ENCODE measurements at regions not wholly inside any gene's neighbourhood (a gene's known extent, or its start where the extent isn't known, plus 50 kb on each side); places are given as distances from the start of the nearest gene placed in this dataset.

DNA sequence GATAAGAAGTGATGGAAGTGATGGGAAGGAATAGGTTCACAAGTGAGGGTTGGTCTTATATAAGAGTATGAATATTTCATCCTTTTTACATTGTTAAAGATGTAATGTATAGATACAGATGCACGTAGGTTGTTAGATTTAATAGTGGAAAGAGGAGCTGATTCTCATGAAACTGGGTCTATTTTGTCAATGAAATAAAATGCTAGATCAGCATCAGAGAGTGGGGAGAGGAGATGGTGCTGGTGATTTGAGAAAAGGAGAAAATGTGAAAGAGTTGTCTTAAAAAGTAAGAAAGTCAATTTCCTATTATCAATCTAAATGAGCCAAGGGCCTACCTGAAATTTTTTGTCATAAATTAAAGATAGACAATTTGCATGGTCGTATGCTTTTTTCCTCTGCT lies 82.8 kb upstream of the FYN start:
- intact Hi-C loops (cut with micrococcal nuclease) = no loop called here
- DNase-seq = no peak

DNA sequence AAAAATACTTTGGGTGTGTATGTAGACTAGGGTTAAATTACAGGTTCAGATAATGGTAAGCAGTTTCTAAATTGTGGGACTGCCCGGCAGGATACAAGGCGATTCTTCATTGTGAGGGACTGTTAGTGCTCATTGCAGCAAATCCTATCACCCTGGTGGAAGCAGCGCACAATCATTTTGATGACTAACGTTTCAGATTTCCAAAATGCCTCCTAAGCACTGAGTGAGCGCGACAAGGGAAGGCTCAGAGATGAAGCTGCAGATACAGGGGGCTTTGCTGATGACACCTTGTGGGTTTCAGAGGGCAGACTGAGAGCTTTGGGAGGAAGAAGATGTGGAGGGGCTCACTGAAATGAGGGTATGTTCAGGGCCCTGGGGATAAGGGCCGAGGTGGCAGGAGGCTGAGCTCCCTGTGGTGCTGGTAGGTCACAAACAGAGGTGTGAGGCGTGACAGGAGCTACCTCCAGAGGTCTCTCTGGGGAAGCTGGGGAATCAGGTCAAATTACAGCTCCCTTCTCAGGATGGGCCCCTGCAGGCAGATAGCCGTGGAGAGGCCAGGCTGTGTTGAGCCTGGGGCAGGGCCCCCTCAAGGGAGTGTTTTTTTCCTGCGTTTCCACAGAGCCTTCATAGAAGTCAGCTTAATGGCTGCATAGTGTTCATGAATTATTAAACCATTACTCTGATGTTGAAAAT lies 84.5 kb upstream of the FYN start:
- ATAC-seq = no peak
- intact Hi-C loops (cut with micrococcal nuclease) = no loop called here
- no peak for DNase-seq

More for the DNA sequence above, 82.8 kb upstream of the FYN start:
- ATAC-seq = no peak

DNA sequence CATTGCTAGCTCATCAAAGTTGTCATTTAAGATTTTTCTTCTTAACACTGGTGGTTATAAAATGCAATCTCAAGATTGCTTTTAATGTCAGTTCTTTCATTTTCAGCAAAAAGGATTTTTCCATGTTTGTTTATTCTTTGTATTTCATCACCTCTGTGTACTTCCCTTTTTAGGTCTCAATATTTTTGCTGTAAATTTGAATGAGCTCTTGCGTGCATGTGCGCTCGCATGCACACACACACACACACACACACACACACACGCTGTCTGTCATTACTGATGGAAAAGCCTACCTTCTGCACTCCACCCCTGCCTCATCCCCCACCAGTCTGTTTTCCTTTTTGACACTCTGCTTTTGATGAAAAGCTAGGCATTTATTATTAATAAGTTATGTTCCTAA lies 85.3 kb upstream of the FYN start:
- no peak for ATAC-seq
- intact Hi-C loops (cut with micrococcal nuclease) = no loop called here
- no peak for DNase-seq

DNA sequence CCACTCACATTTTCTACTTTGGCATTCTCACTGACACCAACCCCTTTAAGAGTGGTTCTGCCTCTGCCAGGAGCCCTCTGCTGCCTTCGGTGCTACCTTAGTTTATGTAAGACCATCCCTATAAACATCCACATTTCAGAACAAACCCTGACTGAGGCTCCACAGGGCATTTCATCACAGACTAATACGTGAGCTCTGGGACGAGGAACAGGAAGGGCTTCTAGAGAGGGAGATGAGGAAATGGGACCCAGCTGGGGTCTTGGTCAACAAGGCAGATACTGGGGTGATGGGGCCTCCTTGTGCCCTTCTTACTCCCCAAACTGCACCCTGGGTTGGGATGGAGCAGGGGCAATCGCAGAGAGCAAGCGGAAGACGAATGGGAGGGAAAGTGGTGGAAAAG lies 86.5 kb upstream of the FYN start:
- DNase-seq (no peak), ATAC-seq (no peak)
- intact Hi-C loops (cut with micrococcal nuclease) = no loop called here

DNA sequence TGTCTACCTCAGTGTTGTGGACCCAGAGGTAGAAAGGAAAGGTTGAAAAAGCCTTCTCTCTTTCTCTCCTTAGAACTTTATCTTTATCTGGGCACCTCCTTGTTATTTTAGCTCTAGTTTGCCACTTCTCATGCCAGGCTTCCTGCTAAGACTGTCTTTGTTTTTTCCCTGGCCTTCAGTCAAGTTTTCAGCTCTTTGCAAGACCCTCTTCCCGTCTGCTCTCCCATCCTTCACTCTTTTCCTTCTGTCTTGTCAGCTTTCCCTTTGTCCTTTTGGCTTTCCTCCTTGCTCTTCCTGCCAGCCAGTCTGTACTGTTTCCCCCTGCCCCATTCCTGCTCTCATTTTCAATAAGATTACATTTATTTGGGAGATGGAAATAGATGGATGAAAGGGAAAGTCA lies 86.8 kb upstream of the CCN6 start:
- ATAC-seq (no peak), DNase-seq (no peak)
- intact Hi-C loops (cut with micrococcal nuclease) = no loop called here

DNA sequence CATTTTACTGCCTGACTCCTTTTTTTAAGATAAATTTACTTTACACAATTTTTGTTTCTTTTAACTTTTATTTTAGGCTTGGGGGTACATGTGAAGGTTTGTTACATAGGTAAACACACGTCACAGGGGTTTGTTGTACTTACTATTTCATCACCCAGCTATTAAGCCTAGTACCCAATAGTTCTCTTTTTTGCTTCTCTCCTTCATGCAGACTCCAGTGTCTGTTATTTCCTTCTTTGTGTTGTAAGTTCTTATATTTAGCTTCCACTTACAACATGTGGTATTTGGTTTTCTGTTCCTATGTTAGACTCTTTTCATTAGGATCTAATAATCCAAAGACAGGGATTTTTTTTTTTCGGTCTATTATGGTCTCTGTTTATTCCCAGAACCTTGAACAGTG lies 83.5 kb upstream of the CCN6 start:
- intact Hi-C loops (cut with micrococcal nuclease) = no loop called here
- DNase-seq = no peak
- no peak for ATAC-seq

DNA sequence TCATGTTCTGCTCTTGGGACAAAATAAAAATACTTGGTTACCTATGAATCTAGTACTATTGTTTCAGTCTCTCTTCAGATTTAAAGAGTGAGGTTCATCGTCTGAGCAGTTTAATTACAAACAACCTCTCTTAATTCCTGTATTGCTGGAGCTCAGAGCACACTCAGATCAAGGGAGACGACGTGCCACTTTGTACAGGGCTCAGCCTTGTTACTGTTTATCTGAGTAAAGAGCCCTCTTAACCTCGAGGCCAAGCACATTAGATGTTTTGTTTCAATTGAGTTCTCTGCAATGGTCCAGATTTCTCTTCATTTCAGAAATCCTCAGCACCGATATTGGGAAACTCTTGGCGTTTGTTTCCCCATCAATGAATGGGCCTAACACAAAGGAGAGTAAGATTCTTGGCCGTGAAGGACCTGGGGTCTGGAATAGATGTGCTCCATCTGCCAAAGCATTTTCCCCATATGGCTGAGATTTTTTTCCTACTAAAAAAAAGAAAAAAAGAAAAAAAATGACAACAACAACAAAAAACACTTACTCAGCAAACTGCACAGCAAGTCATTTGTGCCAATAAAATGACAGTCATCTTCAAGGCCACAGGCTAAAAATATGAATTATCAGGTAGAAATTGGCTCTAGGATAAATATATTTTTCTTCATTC lies 82.6 kb upstream of the CCN6 start:
- no peak for ATAC-seq
- intact Hi-C loops (cut with micrococcal nuclease) = no loop called here
- no peak for DNase-seq

DNA sequence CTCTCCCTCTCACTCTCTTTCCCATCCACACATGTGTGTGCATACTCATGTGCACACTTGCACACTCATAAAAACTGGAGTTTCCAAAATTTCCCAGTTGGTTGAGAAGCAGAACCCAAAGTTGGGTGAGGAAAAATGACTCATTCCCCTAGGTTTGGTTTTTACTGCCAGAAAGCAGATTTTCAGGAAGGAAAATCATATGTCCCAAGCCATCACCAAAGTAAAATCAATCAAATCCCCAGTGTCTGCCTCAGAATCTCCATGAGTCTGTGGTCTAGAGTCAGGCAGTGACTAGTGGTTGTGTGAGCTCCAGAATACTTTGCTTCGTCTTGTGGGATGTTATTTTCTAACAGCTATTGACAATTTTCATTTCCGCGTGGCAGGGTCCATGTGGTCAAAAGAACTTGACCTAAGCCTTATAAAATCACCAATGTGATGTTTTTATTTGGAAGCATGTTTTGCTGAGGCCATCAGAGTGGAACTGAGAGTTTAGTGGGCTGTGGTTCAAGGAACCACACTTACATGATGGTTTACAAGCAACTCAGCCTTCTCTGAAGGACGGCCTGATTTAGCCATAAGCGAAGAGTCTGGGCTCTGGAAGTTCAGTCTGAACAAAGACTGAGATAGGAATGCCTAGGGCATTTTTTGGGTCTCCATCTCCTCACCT lies 81.9 kb upstream of the CCN6 start:
- no peak for DNase-seq
- intact Hi-C loops (cut with micrococcal nuclease) = no loop called here
- no peak for ATAC-seq

DNA sequence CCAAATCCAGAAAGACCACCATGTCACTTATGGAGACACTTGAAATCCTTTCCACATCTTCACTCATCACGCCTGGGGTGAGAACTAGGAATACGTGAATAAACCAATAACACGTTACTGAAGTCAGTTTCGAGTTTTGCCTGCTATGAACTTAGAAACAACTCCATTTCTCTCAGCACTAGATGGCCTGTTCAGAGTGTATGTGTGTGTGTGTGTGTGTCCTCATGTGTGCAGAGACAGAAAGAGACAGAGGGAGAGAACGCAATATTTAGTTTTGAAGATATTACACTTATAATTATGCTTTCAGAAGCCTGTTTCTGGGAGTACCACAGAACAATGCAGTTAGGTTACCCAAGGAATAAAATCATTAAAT lies 81.2 kb upstream of the CCN6 start:
- peak; percentile 11 for ATAC-seq
- no peak for DNase-seq
- intact Hi-C loops (cut with micrococcal nuclease) = no loop called here

DNA sequence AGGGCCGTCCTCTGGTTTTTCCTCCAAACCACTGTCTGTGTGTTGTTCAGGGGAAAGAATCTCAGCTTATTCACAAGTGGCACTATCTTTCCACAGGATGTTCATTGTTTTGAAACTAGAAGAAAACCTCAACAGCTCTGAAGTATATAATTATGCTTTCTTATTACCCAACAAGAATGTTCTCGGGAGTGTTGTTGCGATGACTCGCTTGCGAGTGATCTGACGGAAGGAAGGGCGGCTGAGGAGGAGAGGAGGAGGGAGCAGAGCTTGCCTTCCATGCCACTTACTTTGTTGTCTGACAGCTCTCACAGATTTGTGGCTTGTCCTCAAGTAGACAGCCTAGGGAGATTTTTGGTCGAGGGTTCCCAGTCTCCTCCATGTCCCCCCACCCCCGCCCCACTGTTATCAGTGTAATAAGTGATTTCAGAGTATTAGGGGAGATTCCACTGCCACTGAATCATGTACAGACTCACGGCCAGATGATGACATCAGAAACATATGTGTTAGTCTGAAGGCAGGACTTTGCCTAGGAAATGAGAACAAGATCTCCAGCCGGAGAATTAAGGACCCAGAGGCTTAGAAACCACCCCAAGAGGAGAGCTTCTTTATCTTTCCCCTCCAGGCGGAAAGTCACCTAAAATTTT lies 80.7 kb upstream of the CCN6 start:
- ATAC-seq (peak; percentile 90), DNase-seq (peak; percentile 44)

DNA sequence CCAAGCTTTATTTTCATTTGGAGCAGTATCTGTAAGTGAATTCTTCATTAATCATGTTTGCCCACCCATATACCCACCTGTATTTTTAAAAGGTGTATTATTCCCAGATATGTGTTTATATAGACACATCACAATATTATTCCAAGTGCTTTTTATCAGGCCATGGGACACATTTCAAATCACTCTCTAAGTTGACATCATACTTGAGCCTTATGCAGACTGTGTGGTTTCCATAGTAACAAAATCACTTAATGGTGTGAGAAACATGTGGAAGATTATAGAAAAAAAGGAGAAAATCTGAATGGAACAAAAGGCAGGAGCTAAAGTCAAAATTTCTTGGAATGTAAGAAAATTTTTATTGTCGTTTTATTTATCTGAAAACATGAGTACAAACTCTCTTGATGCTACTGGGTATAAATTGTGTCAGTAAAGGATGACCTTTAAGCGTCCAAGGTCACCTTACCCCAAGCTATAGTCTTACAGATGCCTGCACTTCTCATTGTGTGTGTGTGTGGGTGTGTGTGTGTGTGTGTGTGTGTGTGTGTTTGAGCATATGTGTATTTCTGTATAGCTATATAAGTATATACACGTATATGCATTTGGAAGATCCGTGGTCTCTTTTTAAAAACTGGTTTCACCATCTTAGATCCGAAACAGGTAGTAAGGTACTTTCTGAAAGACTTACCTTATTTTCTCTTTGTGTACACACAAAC lies 79.8 kb upstream of the CCN6 start:
- DNase-seq (no peak), ATAC-seq (no peak)
- intact Hi-C loops (cut with micrococcal nuclease) = no loop called here

More for the DNA sequence above, 80.7 kb upstream of the CCN6 start:
- intact Hi-C loops (cut with micrococcal nuclease) = no loop called here

DNA sequence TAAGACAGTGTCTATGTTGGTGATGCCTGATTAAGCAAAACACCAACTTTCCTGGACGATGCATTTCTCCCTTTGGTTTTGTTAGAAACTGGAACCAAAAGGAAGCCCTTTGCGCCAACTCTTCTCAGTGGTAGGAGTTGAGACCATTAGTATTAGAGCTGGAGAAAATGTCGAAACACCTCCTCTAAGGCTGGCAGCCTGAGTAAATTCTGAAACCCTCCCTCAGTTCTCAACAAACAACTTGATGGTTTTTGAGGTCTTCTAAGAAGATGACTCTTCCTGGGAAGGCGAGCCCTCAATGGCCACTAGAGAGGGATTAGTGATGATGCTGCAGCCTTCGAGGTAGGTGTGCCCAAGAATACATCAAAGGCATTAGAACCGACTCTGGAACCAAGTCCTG lies 78.4 kb upstream of the CCN6 start:
- intact Hi-C loops (cut with micrococcal nuclease) = no loop called here
- ATAC-seq (no peak), DNase-seq (no peak)

DNA sequence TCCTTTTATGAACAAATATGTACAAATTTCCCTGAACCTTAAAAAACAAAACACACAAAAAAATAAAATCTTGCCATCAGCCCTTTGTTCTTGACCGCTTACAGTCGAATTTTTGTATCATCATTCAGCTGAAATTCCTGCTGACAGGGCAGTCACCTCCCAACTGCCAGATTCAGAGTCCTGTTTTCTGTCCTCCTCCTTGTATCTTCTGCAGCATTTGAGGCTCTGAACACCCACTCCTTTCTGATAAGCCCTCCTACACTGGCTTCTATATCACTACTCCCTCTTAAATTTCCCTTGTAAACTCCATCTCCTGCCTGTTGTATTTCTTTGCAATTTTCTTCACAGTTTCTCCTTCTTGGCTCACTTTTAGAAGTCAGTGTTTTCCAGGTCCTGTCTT lies 77.8 kb upstream of the CCN6 start:
- intact Hi-C loops (cut with micrococcal nuclease) = no loop called here
- no peak for ATAC-seq

DNA sequence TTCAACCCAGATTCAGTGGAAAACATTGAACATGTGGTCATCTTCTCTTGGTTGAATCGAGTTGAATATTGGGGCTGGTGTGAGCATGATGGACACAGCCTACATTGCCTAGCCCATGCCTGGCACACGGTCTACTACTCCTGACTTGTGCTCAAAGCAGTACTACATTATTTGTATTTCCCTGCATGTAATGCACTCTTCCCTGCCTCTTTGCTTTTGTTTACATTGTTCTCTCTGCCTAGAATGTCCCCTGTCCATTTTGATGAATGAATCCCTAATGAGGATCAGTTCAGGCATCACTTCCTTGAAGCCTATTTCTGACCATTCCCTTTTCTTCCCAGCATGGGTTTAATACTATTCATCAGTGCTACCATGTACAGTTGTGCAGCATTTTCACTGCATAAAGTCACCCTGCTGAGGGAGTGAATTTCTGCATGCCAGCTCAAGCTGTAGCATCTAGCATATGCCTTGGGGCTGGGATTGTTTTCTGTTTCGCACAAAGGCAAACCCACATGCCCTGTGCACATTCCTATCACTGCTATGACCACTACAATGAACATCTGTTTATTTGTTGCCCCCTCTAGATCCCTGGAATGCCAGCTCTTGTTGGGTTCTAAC lies 75.3 kb upstream of the CCN6 start:
- intact Hi-C loops (cut with micrococcal nuclease) = no loop called here
- DNase-seq (no peak), ATAC-seq (no peak)

More for the DNA sequence above, 77.8 kb upstream of the CCN6 start:
- DNase-seq = no peak

DNA sequence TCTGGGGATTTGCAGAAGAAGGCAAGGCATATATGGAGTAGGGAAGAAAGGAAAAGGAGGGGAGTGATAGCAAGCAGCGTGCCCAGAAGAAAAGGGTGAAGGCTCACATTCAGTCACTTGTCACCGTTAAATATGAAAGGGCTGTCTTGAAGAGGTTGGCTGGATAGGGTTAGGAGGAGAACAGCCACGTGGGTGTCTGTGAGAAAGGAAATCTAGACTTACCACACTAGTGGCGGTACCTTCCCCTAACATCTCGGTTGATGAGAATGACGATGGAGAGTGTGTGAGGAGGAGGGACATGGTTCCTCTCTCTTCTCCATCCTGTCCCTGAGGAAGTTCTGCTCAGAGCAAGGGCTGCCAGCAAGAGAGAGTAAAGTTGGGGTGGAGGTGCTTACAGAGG lies 74.3 kb upstream of the CCN6 start:
- intact Hi-C loops (cut with micrococcal nuclease) = no loop called here
- DNase-seq = no peak
- ATAC-seq = no peak

DNA sequence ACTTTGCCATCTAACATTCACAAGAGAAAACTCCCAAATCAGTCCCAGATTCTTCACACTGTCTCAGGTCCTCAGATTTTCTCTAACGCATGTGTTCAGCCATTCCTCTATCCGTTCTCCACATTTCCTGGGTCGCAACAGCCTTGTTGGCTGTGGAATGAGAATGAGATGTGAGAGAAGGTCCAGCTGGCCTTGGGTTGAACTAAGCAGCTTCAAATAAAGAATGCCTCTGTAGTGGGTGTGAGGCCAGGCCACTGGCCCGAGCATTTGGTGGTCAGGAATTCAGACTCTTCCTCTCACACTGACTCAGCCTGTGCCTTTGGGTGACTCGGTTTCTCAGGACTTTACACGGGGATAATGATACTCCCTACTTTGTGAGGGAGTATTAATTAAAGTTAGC lies 73.8 kb upstream of the CCN6 start:
- ATAC-seq (peak; percentile 85), DNase-seq (peak; percentile 41)
- intact Hi-C loops (cut with micrococcal nuclease) = no loop called here

DNA sequence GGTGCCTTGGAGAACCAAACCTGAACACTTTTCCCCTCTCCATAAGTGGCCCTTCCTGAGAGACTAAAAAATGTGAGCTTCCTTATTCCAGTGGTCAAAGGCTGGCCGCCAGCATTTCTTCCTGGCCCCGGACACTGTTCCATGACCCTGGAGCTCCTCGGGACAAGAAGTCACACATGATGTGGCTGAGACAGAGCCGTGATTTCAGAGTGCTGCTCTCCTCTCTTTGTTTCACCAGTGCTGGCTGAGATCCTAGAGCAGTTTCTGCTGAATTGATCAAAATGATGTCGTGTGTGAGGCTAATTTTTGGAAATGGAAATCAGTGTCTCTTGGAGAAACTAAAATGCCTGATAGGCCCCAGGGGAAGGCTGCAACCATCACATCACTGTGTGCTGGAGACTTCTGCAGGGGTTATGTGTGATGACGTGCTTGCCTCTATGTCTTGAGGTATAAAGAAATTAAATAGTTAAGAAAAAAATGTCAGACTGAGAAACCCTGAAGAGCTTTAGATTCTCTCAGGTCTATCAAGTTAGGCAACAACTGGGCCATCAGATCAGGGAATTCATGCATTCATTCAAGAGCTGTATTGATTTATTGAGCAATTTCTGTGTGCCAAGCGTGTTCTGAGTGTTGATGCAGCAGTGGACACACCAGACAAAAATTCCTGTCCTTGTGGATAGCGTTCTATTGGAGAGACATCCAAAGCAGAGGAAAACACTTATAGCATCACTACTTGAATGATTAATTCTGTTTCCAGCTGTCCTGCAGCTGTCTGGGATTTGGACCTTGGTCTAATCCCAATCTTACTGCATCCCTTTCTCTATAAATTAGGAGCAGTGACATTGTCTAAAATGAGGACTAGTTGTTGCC lies 72.7 kb upstream of the CCN6 start:
- ATAC-seq (peak; percentile 77), DNase-seq (peak; percentile 56)
- intact Hi-C loops (cut with micrococcal nuclease) = no loop called here

DNA sequence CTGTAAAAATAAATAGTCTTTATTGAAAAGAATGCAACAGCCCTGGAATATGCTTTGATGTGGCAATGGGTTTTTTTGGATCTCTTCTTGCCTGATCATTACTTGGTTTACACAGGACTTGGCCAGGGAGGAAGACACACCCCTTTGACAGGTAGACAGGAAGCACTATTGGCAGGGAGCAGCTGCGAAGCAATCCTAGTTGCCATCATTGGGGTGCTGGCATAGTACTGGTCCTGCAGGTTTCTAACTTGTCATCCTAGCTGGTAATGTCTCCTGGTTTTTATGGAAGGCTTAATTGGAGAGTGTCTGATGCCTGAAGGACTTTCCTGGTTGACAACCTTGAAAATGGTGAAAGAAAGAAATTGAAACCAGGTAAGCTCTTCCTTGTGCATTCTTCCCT lies 71.2 kb upstream of the CCN6 start:
- intact Hi-C loops (cut with micrococcal nuclease) = no loop called here

More for the DNA sequence above, 71.2 kb upstream of the CCN6 start:
- no peak for ATAC-seq
- no peak for DNase-seq

All from left ventricle myocardium superior (tissue), 1 donor.